ENCODE measurements at regions not wholly inside any gene's neighbourhood (a gene's known extent, or its start where the extent isn't known, plus 50 kb on each side); places are given as distances from the start of the nearest gene placed in this dataset.

DNA sequence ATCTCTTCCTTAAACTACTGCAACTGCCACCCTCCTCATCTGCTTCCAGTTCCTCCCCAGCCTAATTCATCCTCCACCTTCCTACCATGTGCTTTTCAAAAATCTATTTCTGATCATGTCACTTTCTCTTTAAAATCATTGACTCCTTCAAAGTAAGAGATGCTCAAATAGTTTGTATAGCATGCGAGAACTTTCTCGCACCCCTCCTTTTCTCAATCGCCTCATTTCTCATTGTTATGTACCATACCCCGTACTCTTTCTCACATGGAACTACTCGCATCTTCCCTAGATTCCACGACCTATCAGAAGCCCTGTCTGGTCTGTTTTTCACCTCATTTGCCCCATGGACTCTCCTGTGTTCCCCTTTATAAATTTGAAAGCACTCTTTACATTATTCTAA lies 238.2 kb downstream of the NRIP1 start:
- no peak for TF ChIP-seq POLR2A (IDR thresholded peaks at IDR 0.05)
- TF ChIP-seq, protein P1, sequence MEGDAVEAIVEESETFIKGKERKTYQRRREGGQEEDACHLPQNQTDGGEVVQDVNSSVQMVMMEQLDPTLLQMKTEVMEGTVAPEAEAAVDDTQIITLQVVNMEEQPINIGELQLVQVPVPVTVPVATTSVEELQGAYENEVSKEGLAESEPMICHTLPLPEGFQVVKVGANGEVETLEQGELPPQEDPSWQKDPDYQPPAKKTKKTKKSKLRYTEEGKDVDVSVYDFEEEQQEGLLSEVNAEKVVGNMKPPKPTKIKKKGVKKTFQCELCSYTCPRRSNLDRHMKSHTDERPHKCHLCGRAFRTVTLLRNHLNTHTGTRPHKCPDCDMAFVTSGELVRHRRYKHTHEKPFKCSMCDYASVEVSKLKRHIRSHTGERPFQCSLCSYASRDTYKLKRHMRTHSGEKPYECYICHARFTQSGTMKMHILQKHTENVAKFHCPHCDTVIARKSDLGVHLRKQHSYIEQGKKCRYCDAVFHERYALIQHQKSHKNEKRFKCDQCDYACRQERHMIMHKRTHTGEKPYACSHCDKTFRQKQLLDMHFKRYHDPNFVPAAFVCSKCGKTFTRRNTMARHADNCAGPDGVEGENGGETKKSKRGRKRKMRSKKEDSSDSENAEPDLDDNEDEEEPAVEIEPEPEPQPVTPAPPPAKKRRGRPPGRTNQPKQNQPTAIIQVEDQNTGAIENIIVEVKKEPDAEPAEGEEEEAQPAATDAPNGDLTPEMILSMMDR (IDR thresholded peaks at IDR 0.05), result no peak
